NOMO-1 (cell line): ENCODE measurements at regions not wholly inside any gene's neighbourhood (a gene's known extent, or its start where the extent isn't known, plus 50 kb on each side); places are given as distances from the start of the nearest gene placed in this dataset.
"Not testable (repeated sequence)": the region's sequence is repeated elsewhere in the genome, so short reads cannot be mapped to it uniquely, and the experiment has no call there.

Experiments
- DNase-seq, 2 experiments: peaks; one replicate each; lab custom pipeline; 2025; ENCODE audit not compliant: unreplicated experiment in 2 of 2; lab: John Stamatoyannopoulos, UW

DNA sequence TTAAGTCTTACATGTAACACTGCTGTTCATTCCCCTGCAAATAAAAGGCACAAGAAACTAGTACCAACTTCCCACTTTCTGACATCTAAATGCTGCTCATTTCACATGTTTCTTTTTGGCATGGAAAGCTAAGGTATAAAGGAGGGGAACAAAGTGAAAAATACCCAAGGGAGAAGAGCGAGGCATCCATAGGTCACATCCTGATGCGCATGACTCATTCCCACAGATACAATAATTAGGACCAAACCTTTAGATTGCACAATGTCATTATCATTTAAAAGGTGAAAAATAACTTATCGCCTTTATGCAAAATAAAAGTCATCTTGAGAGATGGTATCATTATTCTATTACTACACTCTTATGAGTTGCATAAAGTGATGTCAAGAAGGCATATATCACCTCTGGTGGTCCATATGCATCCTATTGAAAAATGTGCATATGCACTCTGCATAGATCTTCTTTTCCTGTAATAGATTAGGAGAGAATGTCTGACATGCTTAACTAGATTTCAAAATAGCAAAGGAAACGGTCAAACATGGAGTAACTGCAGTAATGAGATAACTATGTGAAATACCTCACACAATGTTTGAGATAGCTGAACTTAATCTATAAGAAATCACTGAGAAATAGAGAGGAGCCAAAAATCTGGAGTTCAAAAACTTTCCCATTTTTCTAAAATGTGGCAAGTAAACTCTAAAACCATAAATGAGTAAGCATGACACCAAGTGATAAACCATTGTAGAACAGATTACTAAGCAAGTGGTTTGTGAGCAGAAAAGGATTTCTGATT lies 382.5 kb upstream of the TMTC1 start:
- no peak for DNase-seq

DNA sequence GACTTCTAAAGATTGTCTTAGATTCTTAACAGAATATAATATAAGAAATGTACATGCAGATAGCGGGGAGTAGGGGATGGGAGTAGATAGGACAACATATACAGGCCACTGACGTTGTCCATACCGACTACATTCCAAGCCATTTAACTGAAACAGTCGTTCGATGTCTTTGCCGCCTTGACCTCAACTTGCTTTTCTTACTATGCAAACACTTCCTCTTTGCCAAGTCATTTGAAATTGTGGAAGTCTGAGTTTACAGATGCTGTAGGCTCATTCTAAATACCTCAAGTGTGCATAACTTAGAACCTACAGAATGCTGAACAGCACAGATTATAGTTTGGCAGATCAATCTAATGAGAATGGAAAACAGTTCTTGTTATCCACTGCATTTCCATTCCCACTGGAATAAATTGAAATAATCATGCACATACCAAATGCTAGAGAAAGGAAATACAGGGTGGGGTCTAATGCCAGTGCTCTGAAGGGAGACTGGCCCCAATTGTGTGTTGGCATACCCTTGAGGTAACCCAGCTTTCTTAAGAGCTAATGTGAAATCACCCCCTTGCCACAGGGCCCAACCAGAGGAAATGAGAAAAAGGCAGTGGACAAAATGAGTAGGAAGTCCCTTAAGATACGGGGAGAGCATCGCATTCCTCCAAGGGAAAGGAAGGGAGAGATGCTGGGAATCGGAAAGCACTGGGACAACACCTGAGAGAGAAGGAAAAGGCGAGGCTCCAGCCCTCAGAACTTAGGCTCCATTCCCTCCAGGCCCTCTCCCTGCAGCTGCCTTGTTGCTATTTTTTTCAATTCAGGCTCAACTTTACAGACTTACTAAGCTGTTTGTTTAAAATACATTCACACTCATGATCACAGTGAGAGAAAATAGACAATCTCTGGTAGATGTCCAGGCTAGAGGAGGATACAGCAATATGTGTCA lies 380.9 kb upstream of the TMTC1 start:
- no peak for DNase-seq

DNA sequence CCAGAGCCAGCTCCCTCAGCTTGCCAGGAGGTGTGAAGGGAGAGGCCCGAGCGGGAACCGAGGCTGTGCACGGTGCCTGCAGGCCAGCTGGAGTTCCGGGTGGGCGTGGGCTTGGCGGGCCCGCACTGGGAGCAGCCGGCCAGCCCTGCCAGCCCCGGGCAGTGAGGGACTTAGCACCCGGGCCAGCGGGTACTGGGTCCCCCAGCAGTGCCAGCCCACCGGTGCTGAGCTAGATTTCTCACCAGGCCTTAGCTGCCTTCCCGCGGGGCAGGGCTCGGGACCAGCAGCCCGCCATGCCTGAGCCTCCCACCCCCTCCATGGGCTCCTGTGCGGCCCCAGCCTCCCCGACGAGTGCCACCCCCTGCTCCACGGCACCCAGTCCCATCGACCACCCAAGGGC lies 373.1 kb upstream of the TMTC1 start:
- not testable (repeated sequence) for DNase-seq

DNA sequence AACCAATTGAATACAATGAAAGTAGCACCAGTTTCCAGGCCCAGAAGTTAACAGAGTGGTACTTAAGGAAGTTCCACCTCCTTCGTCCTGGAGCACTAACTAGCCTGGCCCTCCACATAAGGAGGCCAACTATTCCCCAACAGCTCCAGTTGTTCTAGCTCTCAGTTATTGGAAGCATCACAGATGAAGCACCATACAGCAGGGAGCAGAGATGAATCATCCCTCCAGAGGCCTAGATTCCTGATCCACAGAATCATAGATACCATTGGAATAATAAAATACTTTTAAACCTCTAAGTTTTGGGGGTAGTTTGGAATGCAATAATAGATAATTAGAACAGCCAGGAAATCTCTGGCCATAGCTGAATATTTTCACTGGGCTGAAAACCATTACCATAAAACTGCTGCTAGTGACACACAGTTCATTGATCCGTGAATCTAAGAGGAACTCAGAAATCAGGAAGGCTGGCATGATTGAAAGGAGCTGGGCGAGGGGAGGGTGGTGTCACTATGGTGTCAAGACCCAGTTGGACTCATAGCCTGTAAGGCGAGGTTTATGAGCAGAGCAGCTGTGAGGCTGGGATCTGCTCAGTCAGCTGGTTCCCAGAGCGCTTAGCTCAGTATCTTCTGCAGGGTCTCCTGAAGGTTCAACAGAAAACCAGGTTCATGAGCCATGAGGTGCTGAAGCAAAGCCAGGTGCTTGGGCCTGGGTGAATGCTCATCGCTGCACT lies 371.4 kb upstream of the TMTC1 start:
- DNase-seq: no peak

DNA sequence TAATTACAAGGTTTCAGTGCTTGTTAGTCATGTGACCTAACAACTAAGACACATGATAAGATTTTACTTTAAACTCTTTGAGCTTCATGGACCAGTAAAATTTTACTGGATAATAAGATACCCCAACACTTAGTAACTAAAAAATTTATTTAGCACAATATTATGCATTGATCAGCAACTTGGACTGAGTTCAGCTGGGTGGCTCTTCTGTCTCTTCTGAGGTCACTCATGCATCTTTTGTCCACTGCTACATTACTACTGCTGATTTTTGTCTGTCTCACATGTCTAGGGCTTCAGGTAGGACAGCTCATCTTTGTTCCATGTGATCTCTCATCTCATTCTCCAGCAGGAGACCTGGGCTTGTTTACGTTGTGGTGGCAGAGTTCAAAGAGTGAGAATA lies 370.2 kb upstream of the TMTC1 start:
- no peak for DNase-seq

DNA sequence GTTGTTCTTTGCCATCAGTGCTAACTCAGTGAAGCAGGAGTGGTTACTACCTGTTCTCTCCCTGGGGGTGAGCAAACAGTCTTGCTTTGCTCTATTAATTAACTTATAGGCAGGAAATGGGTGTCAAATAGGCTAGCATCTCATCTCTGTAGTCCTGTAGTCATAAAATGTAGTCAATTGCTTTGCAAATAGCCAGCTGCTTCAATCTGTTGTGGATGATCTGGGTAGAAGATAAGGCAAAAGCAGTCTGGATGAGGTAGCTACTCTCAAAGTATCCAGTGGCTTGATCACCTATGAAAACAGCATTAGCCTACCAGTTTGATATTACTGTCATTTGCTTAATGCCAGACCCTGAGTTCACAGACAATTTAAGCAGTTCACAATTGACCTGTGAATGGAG lies 369.0 kb upstream of the TMTC1 start:
- no peak for DNase-seq

DNA sequence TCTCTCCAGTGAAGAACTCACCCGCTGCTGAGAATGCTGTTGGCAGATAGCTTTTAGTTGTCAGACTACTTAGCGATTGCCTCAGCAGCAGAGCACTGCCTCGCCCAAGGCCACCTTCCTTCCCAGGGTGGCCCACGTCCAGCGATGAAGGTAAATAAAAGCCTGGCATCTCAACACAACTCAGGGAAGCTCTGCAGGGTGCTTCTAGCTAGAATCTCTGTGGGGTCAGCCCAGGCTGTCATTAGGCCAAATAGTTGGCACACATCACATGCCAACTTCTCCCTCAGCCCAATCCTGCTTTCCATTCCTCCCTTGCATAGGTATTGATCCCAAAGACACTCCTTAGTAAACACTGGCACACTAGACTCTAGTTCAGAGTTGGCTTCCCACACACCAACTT lies 368.1 kb upstream of the TMTC1 start:
- DNase-seq: no peak

DNA sequence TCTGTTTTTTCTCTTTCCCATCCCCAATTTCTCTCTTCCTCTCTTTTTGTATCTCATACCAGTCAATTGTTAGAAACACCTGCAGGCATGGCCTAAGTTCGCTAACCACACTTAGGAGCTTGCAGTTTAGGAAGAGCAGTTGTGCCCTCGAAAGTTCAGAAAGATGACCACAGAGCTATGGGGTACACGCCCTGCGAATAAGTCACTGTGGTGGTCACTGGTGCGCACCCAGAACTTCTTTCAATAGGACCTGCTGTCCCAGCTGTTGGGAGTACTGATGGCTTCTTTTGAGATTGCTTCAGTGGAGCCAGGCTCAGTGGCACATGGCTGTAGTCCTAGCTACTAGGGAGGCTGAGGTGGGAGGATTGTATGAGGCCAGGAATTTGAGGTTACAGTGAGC lies 362.8 kb upstream of the TMTC1 start:
- no peak for DNase-seq

DNA sequence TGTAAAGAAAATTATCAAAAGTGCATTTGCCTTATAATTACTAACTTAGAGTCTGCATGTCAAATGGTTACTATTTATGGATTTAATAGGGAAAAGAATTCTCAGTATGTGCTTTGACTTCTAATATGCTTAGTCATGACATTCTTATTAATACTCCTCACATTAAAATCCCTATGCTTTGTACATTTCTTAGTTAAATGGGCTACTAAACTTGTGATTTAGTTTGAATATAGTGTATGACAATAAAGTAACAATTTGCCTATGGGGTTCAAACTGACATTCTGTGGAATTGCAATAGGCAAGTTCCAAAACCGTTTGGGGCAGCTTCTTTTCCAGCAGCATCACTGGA lies 361.9 kb upstream of the TMTC1 start:
- DNase-seq: no peak

DNA sequence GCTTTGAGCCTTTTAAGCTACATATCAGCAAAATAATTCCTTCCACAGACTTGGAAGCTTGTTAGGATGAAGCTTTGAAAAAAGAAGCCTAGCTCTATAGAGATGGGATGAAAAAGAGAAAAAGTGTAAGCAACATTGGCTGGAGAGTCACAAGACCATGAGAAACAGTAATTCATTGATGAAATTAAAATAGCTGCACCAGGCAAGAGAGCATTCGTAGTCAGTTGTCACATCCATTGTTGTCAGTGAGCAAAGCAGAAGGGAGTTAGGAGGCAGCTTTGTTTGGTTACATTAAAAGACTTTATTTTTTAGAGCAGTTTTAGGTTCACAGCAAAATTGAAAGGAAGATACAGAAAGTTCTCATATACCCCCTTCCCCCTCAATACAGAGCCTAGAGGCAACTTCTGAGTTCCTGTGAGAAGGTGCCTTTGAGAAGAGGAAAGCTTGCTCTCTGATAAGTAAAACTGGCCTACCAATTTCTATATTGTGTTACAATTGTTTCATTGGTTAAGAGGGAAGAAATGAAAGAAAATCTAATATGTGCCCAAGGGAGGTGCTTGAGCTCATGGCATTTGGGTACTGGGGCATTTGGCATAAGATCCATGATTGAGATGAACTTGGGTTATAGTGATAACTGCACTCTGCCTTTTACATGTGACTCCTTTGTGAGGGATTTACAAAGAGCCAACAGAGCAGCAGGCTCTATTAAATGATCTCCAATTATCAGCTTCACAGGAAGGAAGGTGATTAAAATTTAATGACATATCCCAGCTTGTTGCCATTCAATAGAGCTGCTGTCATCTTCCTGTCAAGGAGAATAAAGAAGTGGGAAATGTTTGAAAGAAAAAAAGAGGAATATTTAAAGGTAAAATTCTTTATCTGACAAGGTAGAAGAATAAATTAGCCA lies 361.3 kb upstream of the TMTC1 start:
- DNase-seq: no peak

DNA sequence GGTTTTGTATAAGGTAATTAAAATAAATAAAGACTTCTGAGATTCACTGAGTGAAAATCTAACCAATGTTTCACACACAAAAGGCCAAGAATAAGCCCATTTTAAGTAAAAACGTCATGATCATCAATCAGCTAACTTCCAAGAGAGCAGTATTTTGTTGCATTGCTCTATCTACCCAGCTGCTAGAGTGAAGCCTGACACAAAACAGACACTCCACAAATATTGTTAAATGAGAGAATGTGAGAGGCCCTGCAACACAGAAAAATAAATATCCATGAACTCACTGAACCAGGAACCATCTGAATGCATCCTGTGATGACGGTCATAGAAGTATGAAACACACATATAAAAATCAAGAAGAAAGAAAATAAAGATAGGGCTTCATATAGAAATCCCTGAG lies 358.6 kb upstream of the TMTC1 start:
- DNase-seq: no peak

DNA sequence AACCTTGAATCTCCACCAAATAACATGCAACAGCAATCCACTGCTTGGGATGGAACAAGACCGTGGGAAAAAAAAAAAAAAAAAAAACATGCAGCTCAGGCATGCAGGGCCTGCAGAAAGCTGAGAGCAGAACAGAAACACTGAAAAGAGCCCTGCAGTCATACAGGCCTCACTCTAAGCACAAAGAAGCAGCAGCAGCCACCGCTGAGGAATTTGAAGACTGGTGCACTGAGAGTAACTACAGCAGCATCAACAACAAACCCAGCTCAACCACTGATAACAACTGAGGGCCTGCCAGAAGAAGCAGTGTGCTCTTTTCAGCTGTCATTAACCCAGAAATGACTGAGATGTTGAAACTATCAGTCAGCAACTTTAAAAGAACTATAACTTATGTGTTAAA lies 354.7 kb upstream of the TMTC1 start:
- DNase-seq: no peak

DNA sequence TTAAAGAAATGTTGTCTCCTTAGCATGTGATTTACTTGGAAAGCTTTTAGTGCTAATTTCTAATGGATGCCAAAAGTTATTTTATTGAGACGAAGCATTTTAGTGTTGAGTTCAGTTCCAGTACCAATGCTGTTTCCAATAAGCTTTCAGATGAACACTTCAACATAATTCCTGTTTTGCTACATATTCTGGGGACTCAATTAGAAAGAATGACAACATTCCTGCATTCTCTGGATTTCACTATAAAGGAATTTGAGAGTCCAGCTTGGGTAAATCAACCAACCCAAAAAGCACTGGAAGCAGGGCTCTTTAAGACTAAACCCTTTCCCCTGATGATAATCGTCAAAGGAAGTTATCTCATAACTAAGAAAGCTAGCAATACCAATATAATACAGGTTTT lies 353.0 kb upstream of the TMTC1 start:
- DNase-seq: no peak

DNA sequence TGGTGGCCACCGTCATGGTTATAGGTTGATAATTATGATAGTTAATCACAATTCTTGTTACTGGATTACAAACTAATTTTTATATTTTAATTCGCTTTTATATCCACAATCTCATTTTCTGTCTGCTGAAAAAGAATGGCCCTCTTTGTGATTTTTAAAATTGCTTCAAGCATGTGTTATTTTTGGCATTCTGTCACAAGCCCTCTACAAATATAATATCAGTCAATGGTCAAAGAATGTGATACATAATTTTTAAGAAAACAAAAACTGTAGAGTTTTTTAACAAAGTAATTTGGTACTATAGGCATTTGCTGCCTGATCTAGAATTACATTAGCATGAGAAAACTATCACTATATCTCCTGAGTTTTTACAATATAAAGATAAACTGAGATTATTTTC lies 352.0 kb upstream of the TMTC1 start:
- no peak for DNase-seq

DNA sequence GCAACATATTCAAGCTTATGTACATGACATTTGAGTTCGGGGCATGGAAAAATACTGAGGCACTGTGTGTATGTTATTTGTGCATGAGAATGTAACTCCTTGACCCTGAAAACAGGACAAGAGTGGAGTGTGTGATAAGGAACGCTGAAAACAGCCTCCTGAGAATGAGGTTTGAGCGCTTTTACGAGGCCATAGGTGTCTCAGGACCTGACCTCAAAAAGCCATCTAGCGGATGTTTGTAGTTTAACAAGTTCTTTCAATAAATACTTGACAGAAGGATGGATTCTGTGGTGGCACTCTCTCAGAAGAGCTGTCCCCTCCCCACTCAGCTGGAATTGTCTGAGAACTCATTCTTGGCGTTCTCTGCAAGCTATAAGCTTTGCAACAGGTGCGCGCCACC lies 350.5 kb upstream of the TMTC1 start:
- DNase-seq: no peak

DNA sequence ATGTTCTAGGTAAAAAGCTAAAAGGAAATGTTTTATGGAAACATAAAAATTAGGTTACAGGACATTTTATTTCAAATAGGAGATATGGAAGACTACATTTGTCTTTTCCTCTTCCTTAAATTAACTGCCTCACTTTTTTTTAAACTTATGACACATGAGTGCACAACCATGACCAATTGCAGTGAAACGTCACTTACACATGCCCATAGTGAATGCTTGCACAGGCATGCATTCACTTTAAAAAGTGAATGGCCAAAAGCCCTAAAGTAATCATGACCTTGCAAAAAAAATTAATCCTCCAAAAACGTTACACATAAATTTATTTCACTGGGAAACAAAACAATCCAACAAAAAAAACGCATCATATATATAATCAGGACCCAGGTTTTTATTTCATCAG lies 343.2 kb upstream of the TMTC1 start:
- DNase-seq: no peak

DNA sequence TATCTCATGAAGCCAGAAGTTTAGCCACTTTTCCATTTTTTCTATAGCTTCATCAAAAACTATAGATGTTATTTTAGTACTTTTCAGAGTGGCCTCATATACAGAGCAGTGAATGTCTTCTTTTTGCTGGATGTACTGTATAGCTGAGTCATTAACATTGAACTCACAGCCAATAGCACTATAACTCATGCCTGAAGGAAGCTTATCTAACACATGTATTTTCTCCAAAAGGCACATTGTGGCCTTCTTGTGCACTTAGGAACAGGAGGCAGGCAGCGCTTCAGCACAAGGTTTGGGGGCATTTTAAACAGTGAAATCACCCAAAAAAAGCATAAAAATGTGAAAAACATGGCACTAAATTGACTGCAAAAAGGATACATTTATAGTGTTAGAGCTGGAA lies 336.8 kb upstream of the TMTC1 start:
- DNase-seq: no peak

DNA sequence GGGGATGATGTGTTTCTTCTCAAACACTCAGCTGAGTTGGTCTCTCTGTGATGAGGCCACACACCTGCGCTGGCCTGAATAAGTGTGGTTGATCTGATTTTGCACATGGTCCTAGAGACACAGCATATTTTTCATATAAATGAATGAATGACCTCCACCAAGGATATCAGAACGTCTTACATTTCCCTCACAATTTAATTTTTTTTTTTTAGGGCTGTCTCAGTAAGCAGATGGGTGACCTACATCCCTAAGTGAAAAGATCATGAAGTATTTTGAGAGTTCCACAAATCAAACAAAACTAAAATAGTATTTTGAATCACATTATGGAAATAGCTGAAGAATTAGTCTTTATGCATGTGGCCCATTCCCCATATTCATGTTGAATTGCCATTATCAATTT lies 333.7 kb upstream of the TMTC1 start:
- no peak for DNase-seq

DNA sequence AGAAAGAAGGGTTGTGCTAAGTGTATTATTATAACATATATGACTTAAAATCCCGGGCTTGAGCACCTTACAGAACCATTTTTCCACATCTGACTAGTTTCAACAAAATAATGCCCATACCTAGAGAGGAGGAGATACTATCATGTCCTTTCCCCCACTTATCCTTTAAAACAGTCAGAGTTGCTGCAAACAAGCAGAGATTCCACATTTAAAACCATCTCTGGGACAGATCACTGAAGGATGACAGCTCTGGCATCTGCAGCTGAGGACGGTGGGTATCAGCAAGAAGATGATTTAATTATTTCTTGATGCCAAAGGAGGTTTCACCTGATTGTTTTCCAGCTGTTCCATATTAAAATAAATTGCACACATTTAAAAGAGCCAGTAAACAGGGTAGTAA lies 328.0 kb upstream of the TMTC1 start:
- DNase-seq: no peak

DNA sequence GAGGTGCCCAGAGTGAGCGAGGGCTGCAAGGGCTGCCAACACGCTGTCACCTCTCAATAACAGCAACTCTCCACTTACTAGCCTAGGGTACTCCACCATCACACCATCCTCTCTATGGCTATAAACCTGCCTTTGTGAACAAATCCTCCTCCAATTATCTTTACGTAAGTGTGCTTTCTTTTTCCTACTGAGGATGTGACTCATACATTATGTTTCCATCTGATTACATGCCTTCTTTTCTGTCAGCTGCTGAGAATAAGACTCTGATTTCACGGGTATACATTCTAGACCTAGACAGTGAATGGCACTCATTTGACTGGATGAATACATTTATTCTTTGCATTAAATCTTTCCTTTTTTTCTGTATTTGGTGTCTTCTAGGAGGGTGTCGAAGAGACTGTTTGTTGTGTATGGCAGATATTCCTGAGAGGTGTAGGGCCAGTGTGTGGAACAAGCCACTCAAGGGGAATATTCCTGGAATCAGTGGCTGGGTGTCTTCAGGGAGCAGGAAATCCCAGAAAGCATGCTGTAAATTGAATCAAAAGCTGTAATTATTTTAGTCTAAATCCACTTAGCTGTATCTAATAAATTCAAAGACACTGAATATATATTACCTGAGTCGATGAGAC lies 327.3 kb upstream of the TMTC1 start:
- DNase-seq: no peak
